SKM-1 treated with dmso at 0.1 percent for 144 hours (cell line): ENCODE measurements at regions not wholly inside any gene's neighbourhood (a gene's known extent, or its start where the extent isn't known, plus 50 kb on each side); places are given as distances from the start of the nearest gene placed in this dataset.
"Not testable (repeated sequence)": the region's sequence is repeated elsewhere in the genome, so short reads cannot be mapped to it uniquely, and the experiment has no call there.

ENCODE experiments used
- DNase-seq: peaks from one replicate; lab custom pipeline; 2025; ENCODE audit not compliant: unreplicated experiment; lab: John Stamatoyannopoulos, UW

DNA sequence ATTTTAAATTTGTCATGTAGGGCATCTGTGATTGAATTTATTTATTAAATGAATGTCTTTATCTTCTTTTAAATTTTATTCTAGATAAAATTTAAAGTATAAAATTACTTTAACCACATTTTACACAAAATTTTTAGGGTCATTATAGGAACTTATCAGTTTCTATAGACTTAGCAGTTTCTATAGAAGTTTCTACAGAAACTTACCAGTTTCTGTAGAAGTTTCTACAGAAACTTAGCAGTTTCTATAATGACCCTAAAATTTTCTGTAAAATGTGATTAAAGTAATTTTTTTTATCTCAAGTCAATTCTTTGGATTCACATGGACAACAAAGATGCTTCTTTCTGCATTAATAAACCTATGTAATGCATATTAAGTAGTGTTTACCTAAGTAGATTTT is 565.9 kb upstream of the TECRL start:
- DNase-seq, result no peak

DNA sequence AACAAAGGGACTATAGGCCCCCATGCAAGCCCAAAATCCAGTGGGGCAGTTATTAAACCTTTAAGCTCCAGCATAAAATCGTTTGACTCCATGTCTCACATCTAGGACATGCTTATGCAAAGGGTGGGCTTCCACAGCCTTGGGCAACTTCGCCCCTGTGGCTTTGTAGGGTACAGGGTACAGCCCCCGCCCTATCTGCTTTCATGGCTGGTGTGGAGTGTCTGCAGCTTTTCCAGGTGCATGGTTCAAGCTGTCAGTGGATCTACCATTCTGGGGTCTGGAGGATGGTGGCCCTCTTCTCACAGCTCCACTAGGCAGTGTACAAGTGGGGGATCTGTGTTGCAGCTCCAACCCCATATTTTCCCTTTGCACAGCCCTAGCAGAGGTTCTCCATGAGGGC is 559.8 kb upstream of the TECRL start:
- DNase-seq, result no peak

DNA sequence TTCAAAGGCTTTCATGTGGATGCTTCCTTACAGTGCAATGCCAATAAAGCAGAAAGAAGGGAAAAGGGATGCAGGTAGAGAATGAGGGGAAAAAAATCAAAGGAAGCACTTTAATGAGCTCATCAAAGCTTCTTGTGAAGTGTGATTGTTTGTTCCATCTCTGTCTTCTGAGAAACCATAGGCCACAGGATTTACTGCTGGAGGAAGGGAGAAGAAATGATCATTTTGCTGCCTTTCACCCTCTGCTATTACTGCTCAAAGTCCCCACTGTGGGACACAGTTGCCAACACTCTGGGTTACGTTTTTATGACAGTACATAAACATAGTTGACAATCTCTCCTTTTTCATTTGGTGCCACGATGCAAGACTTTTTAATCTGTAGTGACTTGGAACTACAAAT is 558.0 kb upstream of the TECRL start:
- no peak for DNase-seq

DNA sequence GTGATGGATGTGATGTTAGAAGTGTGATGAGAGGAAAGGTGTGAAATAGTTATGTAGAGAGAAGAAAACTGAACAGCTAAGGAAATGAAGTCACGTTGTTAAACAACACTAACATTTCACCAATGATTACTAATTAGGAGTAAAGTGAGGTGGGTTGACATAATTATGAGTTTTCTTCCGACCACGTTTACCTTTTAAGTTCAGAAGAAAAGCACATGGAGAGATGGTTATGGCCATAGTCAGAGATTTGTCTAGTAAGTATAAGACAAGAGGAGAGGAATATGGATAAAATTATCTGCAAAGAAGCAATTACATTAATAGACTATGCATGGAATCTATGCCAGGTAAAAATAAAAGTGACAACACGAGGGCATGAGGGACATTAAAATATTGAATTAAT is 551.3 kb upstream of the TECRL start:
- no peak for DNase-seq

DNA sequence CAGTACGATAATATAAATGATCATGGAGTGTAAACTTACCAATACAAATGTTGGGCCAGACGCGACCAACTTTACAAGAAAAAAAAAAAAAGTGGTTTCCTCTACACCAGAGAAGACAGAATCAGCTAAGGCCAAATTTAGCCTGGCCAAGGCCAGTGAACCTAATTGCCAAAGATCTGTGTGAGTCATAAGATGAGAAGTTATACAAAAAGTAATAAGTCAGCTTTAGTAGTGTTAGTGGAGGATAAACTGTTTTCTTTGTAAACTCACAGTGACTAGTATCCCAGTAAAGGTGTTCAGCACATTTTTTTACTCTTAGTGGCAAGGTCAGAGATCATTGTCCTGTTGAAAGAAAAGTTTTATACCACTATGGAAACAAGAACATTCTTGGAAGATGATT is 531.4 kb upstream of the TECRL start:
- DNase-seq, result no peak

DNA sequence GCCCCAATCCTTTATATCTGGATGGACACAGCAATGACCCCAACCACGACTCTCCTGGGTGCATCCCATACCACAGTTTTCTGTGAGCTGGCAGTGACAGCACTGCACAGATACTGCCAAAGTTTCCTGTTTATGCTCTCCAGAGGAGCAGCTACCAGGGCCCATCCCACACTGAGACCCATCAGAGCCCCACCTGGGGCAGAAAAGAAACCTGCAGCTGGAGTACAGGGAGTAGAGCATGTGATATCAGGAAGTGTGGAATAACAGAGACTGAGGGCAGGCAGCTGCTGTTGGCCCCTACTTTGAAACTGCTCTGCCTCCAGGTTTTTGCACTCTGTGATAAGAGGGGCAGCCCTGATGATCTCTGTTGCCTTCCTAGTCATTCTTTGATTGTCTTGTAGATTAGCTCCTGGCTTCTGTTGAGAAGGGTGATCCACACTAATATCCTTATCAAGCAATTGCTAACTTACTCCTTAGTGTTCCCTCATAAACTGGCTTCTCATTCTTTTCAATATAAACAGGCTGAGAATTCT is 526.3 kb upstream of the TECRL start:
- no peak for DNase-seq

DNA sequence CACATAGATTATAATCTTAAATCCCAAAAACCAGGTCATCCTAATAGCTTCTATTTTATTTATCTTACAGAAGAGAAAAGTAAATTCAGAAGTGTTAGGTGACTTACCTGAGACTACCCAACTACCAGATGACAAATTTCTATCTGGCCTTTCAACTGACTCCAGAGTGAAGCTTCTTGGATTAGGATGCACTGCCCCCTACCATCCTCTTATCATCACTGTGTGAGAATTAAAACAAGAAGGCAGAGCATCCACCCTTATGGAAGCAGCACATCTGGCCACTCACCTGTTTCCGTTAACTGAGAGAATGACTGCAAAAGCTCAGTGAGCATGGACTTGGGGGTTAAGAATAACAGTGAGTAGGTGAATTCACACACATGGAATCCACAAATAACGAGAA is 502.6 kb upstream of the TECRL start:
- DNase-seq, result no peak

DNA sequence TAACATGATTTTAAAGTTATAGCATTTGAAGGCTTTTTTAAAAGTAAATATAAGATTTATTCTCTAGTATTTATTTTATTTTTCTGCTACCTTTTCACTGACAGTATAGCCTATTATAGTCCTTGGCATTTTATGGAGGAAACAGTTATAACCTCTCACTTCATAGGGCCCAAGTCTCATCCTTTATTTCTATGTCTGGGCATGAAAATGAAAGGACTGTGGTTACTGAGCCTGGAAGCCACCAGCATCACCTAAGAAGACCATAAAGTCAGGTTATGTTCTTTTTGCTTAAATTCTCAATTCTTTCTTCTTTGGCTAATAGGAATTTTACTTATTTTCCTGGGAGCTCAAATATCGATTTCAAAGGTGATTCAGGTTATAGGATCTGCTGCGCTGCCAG is 494.7 kb upstream of the TECRL start:
- no peak for DNase-seq

DNA sequence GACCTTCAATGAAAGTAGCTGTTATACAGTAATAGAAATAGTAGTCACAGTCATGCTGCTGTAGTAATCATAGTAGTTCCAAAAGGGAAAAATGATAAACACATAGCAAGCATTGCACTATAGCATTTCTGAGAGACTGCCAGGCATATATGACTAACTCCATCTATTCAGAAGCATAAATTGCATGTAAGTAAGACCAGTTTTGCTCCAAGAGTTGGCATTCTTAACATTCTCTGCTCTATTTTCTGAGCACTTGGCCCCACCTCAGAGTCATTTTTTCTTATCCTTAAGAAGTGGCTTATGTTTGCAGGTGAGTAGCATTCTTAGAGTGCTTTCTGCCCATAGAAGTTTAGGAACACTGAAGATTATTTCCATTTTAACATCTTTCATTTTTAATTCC is 490.3 kb upstream of the TECRL start:
- no peak for DNase-seq

DNA sequence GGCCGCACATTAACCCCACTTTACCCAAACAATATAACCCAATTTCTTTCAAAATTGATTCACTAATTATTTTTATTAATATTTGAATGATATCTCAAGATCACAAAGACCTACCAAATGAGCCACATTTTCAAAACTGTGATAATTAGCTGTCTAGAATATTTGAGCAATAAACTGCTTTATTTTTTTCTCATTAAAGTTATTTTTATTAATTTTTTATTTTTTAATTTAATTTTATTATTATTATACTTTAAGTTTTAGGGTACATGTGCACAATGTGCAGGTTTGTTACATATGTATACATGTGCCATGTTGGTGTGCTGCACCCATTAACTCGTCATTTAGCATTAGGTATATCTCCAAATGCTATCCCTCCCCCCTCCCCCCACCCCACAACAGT is 489.8 kb upstream of the TECRL start:
- not testable (repeated sequence) for DNase-seq

DNA sequence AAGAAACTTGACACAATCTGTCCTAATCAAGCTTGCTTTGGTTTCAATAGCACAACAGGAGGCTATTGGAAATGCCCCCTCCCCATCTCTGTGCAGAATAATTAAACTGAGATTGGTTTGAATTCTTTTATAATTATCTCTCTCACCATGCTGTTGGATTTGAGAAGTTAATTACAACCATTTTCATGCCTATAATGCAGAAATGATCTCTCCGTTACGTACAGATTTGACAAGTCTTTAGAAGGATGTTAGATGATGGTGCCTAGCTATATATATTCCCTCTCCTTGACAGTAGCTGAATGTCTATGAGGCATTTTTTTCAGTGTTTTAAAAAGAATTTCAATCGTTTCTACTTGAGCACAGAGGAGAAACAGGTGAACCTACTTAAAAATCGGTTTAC is 488.4 kb upstream of the TECRL start:
- no peak for DNase-seq

DNA sequence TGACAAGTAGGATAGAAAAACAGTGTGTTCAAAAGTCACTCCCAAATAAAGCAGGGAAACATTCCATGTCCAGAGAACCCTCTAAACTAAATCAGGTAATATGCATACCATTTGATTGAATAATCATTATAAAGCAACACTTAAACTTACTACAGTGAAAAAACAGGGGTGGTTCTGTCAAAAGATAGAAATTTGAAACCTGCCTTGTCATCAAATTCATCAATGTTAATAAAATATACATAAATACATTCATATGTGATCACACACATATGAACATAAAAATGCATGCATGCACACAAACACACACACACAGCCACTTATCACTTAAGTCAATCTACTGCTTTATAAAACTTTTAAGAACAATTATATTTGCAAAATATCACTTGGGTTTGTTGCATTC is 485.8 kb upstream of the TECRL start:
- no peak for DNase-seq

DNA sequence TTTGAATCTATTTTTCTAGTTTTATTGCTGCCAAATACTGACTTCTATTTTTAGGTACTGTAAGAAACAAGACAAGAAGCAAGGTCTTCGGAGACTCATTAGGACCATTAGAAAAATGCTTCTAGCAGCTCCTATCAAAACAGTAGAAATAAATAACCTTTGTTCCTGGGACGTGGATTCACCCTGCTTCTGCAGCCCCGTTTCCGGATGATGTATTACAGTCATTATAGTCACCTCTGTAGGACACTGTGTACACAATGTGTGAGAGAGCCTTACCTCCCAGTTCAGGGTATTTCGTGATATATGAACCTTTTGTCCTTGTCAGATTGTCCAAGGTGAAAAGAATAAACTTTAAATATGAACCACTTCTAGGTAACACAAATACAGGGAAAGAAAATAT is 484.0 kb upstream of the TECRL start:
- DNase-seq, result no peak

DNA sequence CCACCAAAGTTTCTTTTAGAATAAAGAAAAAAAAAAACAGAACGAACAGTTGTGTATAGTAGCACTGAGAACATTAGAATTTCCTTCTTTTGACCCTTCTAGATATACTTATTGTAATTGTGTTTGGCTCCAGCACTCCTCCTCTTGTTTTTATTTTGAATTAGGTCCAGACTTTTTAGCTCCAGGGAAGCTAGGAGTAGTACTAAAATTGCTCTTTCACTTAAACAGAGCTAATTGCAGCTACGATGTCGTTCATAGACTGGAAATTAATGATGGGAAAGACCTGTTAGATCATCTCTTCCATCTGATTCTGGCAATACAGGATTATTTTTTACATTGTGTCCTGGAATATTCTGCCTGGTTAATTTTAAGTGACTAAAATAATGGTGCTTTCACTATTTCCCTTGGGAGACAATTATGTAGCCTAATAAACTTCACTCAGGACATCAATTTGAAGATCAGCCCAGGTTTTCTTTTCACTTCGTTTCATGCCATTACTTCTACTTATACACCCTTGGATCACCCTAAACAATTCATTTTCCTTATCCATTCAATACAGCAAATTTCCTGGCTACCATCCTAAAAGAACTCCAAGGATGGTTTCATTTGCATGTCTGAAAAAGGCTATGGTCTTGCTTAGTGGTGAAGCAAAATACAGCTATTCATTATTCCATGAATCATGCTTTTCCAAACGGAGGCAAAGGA is 480.8 kb upstream of the TECRL start:
- no peak for DNase-seq

DNA sequence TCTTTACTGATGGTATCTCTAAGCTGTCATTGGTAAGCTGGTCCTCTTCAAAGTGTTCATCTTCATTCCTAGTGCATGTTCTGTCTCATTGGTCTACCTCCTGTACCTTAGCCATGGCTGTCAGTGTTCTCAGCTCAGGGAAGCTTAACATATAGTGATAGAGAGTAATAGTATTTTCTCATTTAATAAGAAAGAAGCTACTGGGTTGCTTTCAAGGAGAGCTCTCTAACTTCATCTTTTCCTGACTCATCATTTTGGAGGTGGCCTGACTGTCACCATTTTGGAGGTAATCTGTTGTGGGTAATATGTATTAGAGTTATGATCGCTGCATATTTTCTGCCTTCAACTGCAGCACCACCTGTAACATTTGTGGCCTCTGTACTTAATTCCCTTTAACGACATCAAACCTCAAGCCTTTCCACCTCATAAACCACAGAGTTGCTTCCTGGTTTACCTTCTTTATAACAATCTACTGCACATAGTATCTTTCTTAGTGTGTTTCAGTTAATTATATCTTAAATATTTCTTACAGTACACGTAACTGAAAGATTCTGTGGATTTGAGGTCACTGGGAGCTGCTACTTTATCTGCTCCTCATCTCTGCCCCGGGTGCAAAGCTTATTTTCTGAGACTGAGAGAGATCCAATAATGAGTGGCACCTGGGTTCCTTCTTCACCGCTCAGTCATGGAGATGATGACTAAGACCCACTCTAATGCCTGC is 474.0 kb upstream of the TECRL start:
- DNase-seq, result no peak

DNA sequence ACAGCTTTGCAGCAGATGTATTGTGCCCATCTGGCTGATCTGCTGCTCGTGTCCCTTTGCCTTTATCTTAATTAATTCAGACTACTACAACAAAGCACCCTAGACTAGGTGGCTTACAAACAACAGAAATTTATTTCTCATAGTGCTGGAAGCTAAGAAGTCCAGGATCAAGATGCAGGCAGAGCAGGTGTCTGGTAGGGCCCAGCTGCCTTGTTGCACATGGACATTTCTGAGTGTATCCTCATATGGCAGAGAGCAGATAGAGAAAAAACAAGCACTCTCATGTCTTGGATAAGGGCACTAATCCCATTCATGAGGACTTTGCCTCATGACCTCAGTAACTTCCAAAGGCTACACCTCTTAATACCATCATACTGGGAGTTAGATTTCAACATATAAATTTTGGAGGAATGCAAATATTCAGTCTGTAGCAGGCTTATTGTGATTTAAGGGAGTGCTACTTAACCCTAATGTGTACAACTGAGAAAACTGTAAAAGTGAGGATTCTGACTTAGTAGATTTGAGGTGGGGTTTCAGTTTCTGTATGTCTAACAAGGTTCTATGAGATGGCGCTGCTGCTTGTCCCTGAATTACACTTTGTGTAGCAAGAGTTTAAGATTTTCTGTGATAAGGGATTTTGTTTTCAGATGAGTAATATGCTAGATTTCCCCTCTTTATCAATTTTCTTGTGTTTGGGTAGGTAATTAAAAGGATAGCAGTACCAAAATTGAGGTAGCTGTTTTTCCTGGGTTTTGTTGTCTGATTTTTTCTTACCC is 473.2 kb upstream of the TECRL start:
- DNase-seq, result no peak

DNA sequence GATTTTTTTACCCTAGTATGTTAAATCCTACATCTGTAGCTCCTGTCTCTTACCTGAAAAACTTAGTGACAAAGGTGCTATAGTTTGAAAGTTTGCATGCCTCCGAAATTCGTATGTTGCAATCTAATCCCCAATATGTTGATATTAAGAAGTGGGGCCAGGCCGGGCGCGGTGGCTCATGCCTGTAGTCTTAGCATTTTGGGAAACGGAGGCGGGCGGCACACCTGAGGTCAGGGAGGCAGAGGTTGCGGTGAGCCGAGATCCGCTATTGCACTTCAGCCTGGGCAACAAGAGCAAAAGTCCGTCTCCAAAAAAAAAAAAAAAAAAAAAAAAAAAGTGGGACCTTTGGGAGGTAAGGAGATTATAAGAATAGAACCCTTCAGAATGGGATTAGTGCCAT is 471.3 kb upstream of the TECRL start:
- DNase-seq, result no peak

DNA sequence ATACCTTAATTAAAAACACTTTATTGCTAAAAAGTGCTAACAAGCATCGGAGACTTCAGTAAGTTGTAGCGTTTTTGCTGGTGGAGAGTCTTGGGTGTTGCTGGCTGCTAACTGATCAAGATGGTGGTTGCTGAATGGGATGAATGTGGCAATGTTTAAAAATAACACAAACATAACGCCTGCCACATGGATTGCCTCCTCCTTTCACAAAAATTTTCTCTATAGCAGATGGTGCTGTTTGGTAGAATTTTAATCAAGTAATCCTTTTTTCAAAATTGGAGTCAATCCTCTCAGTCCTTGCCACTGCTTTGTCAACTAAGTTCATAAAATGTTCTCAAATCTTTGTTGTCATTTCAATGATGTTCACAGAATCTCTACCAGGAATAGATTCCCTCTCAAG is 466.8 kb upstream of the TECRL start:
- DNase-seq, result no peak

DNA sequence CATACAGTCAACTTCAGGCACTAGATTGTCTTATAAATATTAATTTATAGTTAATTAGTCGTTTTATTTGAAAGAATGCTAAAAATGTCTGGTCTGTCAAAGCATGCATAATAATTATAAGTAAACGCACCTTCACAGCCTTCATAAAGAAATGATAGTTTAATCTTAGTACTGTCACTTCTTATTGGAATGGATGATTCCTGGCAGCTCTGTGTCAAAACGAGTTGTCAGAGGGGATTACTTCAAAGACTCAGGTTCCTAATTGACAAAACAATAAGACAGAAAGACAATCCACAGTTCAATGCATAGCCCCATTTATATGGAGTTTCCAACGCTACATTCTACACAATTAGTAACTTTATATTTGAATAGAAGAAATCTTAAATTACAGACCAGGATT is 461.3 kb upstream of the TECRL start:
- no peak for DNase-seq

DNA sequence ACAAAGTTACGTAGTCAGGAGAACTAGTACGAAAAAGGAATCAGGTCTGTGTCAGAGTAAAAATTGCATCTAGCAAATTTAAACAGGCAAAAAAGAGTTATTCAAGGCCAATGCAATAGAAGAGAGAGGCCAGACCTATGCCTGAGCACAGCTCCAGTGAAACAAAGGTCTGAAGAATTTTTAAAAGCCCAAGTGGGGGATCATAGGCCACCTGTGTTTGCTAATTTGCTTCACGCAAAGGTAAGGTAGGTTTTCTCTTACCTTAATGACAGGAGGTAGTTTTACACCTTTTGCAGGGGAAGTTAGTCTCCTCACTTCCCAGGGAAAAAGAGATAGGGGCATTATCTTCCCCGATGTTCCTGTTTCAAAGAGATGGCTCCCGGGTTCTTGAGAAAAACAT is 448.6 kb upstream of the TECRL start:
- no peak for DNase-seq

DNA sequence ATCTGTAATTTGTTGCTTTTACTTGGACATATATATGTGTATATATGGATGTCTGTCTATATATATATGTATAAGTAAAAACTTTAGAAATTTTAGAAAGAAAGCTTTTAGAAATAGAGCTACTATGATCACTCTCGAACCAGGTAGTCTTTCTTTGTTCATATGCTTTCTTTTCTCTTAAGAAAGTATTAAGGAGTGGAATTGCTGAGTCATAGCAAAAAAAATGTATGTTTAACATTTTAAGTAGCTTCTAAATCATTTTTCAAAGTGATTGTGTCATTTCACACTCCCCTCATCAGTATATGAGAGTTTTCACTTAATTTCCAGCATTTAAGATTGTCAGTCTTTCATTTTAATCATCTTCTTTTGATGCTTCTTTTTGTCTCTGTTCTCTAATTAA is 447.9 kb upstream of the TECRL start:
- no peak for DNase-seq

DNA sequence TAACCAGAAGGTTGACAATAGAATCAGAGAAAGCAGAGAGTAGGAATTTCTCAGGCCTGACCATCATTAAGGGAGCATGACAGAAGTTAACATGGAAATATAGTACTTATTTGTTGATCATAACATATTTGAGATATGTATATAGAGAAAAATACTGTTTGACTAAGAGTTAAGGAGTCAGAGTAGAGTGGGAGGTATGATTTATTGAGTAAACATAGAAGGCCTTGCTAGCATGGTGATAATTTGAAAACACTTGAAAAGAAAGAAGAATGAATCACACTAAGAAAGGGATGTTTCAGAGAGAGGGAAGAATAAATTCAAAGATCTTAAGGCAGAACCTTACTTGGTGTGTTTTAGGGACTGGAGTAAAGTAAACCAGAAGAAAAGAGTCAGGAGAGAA is 437.2 kb upstream of the TECRL start:
- DNase-seq, result no peak
